ENCODE measurements at regions not wholly inside any gene's neighbourhood (a gene's known extent, or its start where the extent isn't known, plus 50 kb on each side); places are given as distances from the start of the nearest gene placed in this dataset.

GRCh38 chr7:46393142-46393541, 472.1 kb upstream of the IGFBP3 start:
- TF ChIP-seq, protein P1, sequence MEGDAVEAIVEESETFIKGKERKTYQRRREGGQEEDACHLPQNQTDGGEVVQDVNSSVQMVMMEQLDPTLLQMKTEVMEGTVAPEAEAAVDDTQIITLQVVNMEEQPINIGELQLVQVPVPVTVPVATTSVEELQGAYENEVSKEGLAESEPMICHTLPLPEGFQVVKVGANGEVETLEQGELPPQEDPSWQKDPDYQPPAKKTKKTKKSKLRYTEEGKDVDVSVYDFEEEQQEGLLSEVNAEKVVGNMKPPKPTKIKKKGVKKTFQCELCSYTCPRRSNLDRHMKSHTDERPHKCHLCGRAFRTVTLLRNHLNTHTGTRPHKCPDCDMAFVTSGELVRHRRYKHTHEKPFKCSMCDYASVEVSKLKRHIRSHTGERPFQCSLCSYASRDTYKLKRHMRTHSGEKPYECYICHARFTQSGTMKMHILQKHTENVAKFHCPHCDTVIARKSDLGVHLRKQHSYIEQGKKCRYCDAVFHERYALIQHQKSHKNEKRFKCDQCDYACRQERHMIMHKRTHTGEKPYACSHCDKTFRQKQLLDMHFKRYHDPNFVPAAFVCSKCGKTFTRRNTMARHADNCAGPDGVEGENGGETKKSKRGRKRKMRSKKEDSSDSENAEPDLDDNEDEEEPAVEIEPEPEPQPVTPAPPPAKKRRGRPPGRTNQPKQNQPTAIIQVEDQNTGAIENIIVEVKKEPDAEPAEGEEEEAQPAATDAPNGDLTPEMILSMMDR (conservative IDR thresholded peaks at IDR 0.05; ENCODE audit: low read length), result no peak
- TF ChIP-seq EZH2phosphoT487 (IDR thresholded peaks at IDR 0.05; ENCODE audit: borderline replicate concordance), result no peak
- no peaks in the 10 kb centered on the region for H3K4me1 ChIP-seq (ENCODE audit: insufficient read depth, low read length, poor library complexity, severe bottlenecking)
- no peak overlapping the region for H3K4me2 ChIP-seq (ENCODE audit: low read depth, low read length, poor library complexity, severe bottlenecking)
- H3K79me2 ChIP-seq (ENCODE audit: insufficient read depth, low read length), result no peaks in the 10 kb centered on the region
- no peaks in the 10 kb centered on the region for H3K9me3 ChIP-seq (ENCODE audit: insufficient read depth, low read depth, low read length)
- no peaks in the 10 kb centered on the region for H3K36me3 ChIP-seq (ENCODE audit: insufficient read depth, low read length)
- H3F3A ChIP-seq (ENCODE audit: low read depth), result no peaks in the 10 kb centered on the region
- no peaks in the 10 kb centered on the region for H3K27me3 ChIP-seq (ENCODE audit: insufficient read depth, low read length, poor library complexity, severe bottlenecking)
- H3K9me2 ChIP-seq (replicated peaks; ENCODE audit: low read depth, low read length), result no peaks in the 10 kb centered on the region; the same call in 1 of the 2 replicates
- H4K20me1 ChIP-seq (ENCODE audit: insufficient read depth, low read length, poor library complexity, severe bottlenecking), result no peaks in the 10 kb centered on the region
- no peak overlapping the region for H3K9ac ChIP-seq (ENCODE audit: low read depth, low read length, poor library complexity, severe bottlenecking)
- no peak overlapping the region for H3K4me3 ChIP-seq (ENCODE audit: low read length, poor library complexity, severe bottlenecking)
- H2AFZ ChIP-seq (ENCODE audit: low read length), result no peak overlapping the region

DNA sequence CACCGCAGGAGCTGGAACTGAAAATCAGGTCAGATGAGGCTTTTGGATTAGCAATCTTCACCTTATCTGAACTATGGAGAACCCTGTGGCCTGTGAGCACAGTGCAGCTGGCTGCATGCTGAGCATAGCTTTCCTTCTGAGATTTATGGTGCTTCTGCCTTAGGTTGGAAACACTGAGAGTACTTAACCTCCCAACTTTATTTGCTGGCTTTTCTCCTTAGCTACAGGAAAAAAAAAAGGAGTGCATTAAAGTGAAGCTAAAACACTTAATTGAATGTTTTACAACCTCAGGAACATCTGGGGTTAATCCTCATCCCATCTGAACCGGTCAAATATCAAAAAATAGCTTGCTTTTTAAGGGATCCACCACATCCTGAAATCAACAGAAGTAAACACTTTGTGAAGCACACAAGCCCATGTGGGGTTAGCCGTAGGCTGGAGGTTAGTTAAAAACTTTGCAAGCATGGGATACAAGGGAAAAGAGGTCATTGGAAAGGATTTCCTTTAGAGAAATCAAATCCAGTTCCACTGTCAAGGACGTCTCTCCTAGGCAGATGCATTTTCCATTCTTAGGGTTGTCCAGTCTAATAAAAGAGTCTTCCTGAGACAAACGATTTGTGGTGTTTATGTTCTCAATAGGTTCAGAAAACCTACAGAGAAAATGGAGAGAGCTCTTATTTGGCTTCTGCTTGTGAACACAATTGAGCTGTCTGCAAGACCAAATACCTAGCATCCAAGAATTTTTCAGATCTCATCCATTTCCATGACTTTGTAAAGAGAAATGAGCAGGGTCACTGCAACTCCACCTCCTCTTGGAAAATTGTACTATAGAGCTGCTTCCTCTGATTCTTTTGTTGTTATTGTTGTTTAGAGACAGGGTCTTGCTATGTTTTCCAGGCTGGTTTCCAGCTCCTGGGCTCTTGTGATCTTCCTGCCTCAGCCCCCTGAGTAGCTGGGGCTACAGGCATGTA, 470.4 kb upstream of the IGFBP3 start:
- Histone ChIP-seq H3K4me1 (ENCODE audit: insufficient read depth, low read length, poor library complexity, severe bottlenecking) (no peaks in the 10 kb centered on the region), H4K20me1 (ENCODE audit: insufficient read depth, low read length, poor library complexity, severe bottlenecking) (no peaks in the 10 kb centered on the region), H3K36me3 (ENCODE audit: insufficient read depth, low read length) (no peaks in the 10 kb centered on the region), H3K4me3 (ENCODE audit: low read length, poor library complexity, severe bottlenecking) (no peak overlapping the region), H3K79me2 (ENCODE audit: insufficient read depth, low read length) (no peaks in the 10 kb centered on the region), H2AFZ (ENCODE audit: low read length) (no peak overlapping the region), H3F3A (ENCODE audit: low read depth) (no peaks in the 10 kb centered on the region), H3K9me3 (ENCODE audit: insufficient read depth, low read depth, low read length) (no peaks in the 10 kb centered on the region), H3K9ac (ENCODE audit: low read depth, low read length, poor library complexity, severe bottlenecking) (no peak overlapping the region), H3K9me2 (replicated peaks; ENCODE audit: low read depth, low read length) (no peaks in the 10 kb centered on the region; the same call in 1 of the 2 replicates), H3K27me3 (ENCODE audit: insufficient read depth, low read length, poor library complexity, severe bottlenecking) (no peaks in the 10 kb centered on the region), H3K4me2 (ENCODE audit: low read depth, low read length, poor library complexity, severe bottlenecking) (no peak overlapping the region)
- no peak for TF ChIP-seq EZH2phosphoT487 (IDR thresholded peaks at IDR 0.05; ENCODE audit: borderline replicate concordance)
- TF ChIP-seq, protein P1 (conservative IDR thresholded peaks at IDR 0.05; ENCODE audit: low read length), result no peak

GRCh38 chr7:46390042-46390441, 469.0 kb upstream of the IGFBP3 start:
- Histone ChIP-seq H3K4me2 (ENCODE audit: low read depth, low read length, poor library complexity, severe bottlenecking) (no peak overlapping the region), H3K4me1 (ENCODE audit: insufficient read depth, low read length, poor library complexity, severe bottlenecking) (no peaks in the 10 kb centered on the region), H3K4me3 (ENCODE audit: low read length, poor library complexity, severe bottlenecking) (no peak overlapping the region), H3K27me3 (ENCODE audit: insufficient read depth, low read length, poor library complexity, severe bottlenecking) (no peaks in the 10 kb centered on the region), H3K9me2 (replicated peaks; ENCODE audit: low read depth, low read length) (no peaks in the 10 kb centered on the region; the same call in 1 of the 2 replicates), H2AFZ (ENCODE audit: low read length) (no peak overlapping the region), H4K20me1 (ENCODE audit: insufficient read depth, low read length, poor library complexity, severe bottlenecking) (no peaks in the 10 kb centered on the region), H3K36me3 (ENCODE audit: insufficient read depth, low read length) (no peaks in the 10 kb centered on the region), H3K79me2 (ENCODE audit: insufficient read depth, low read length) (no peaks in the 10 kb centered on the region), H3K9ac (ENCODE audit: low read depth, low read length, poor library complexity, severe bottlenecking) (no peak overlapping the region), H3K9me3 (ENCODE audit: insufficient read depth, low read depth, low read length) (no peaks in the 10 kb centered on the region), H3F3A (ENCODE audit: low read depth) (no peaks in the 10 kb centered on the region)
- TF ChIP-seq, protein P1 (conservative IDR thresholded peaks at IDR 0.05; ENCODE audit: low read length), result no peak
- no peak for TF ChIP-seq EZH2phosphoT487 (IDR thresholded peaks at IDR 0.05; ENCODE audit: borderline replicate concordance)
